NOMO-1 treated with dmso at 0.1 percent for 144 hours (cell line): ENCODE measurements at regions not wholly inside any gene's neighbourhood (a gene's known extent, or its start where the extent isn't known, plus 50 kb on each side); places are given as distances from the start of the nearest gene placed in this dataset.

ENCODE experiments used
- DNase-seq: peaks from one replicate; lab custom pipeline; 2025; ENCODE audit not compliant: unreplicated experiment; lab: John Stamatoyannopoulos, UW

DNA sequence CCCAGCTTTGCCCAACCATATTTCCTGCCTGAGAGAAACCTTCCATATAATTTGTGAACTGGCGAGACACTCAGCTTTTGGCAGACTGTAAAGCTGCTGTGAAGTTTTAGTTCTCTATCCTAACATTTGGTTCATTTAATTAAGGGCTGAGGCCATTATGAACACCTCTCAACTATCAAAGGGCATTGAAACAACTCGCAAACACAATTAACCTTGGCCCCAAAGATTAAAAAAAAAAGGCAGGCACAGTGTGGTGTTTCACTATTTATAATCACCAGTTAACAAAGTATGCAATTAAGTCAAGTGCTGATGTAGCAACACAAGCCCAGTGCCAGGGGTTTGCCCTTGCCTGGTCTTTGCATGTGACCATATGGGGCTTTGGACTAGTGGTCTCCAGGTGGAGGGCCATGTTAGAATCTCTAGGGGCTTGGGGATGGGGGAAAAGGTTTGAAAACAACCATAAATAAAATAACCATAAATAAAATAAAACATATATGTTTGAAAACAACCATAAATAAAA, 297.6 kb upstream of the SKOR2 start:
- DNase-seq: no peak

DNA sequence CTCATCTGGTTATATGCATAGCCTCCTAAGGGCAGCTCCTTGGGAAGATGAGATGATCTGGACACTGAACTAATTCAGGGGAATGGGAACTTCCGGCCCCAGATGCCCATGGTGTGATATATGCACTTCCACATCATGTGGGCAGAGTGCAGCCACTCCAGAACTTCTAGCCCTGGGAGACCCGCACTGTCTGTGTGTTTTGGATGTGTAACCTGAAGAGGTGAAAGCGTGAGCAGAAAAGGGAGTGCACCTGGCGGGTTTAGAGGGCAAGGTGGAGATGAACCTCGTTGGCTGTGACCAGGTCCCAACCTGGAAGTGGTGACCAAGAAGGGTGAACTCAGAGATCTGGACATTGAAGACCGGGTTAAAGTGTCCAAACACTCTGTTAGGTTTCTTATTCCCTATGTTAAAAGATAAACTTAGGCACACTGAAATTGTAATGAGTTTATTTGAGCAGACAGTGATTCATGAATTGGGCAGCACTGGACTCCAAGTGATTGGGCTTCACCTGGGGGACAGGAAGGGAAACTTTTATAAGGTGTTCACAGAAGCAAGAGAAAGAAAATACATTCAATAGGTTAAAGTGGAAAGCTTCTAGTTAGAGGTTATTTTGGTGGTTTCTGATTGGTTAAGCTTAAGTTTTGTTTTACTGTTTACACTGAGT, 296.2 kb upstream of the SKOR2 start:
- no peak for DNase-seq

DNA sequence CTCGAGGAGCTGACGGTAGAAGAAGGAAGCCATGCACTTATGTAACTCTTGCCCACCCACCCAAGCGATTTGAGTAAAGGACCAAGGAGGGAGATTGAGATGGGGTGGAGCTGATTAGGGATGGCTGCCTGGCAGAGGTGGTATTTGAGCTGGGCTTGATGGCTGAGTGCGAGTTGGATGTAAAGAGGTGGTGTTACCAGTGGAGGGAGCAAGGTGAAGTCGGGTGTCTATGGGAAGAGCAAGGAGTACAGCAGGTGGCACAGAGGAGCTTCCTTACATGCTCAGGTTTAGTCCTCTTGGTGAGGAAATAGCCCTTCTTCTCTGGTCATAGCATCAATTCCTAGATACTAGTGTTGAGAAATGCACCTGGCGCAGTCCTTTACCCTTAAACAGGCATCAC, 294.2 kb upstream of the SKOR2 start:
- DNase-seq: no peak

- no peak for DNase-seq
Measured at GRCh38 chr18:47543080-47543479, 291.6 kb upstream of the SKOR2 start.

- no peak for DNase-seq
Measured at GRCh38 chr18:47542551-47542950, 291.1 kb upstream of the SKOR2 start.

DNA sequence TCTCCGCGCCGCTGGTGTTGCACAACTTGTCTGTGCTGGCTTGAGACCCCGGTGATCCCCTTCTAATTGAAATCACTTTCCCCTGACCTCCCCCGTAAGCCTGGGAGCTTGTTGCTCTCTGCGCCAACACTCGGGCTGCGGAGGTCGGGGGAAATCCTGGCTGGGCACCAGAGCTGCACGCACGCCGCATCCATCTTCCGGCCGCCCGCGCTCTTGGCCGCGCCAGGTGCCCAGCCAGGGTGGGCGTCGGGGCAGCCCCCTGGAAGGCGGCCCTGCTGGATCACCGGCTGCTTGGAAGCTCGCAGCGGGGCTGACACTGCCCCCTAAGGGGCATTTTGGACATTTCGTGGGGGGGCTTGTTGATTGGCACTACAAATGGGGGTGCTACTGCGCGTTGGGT, 280.3 kb upstream of the SKOR2 start:
- DNase-seq: no peak

DNA sequence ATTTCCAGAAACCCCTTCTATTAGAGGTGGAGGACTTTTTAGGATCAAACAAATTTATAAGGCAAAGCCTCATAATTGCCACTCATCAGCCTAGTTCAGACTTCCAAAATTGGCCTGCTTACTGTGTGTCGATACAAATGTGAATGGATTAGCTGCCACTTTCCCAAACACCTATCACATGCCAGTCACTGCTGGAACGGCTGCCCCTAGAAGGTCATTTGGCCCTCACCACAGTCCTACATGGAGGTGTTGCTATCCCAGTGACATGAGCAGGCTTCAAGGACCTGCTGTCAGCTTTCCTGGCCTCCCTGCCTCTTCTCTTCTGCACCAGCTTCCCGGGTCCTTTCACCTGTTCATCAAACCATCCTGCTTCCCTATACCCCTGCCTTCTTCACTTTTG, 279.2 kb upstream of the SKOR2 start:
- DNase-seq: no peak

DNA sequence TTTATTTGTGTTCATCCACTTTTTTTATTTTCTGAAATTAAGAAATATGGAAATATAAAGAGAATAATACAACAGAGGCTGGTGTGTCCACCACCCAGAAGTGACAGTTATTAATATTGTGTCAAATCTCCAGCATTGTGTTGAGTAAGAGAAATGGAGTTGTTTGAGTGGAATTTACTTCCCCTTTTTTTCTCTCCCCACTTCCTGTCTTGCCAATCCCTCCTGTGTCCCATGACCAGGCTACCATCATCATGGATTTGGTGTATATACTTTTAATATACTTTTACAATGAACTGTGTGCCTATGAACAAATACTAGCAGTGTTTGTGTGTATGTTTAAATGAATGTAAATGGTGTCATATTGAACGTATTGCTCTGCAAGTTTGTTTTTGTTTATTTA, 276.9 kb upstream of the SKOR2 start:
- no peak for DNase-seq

DNA sequence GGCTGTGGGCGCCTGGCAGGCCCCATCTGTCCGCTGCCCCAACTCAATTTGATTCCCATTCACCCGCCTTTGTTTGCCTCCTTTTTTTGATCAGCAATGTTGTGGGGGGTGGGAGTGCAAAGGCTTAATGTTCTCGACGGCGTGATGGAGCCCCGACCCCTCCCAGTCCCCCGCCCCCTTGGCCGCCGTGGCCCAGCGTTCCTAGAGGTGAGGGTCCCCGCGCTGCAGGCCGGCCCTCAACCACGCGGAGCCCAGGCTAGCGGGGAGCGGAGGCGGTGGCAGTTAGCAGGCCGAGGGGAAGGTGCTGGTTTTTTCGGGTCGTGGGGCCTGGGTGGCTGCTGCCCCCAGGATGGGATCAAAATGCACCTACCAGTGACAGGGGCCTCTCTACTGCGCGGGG, 274.7 kb upstream of the SKOR2 start:
- no peak for DNase-seq

- no peak for DNase-seq
Measured at GRCh38 chr18:47522359-47522758, 270.9 kb upstream of the SKOR2 start.

- no peak for DNase-seq
Measured at GRCh38 chr18:47520263-47520662, 268.8 kb upstream of the SKOR2 start.

DNA sequence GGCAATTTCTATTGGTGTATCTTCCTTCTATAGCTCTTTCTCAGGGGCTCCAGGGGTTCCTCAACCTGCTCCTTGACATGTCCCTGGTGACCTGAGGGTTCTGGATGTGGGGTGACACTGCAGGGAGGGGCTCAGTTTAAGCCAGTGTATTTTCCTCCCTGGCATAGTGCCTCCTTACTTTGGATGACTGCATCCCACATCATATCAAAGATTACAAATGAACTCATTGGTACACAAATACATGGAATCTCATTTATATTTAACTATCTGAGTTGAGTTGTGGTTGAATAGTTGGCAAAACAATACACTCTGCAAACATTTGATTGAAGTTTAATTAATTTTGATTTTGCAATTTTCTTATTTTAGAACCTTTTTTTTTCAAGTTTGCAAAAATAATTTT, 268.2 kb upstream of the SKOR2 start:
- no peak for DNase-seq

- no peak for DNase-seq
Measured at GRCh38 chr18:47519277-47519676, 267.8 kb upstream of the SKOR2 start.

DNA sequence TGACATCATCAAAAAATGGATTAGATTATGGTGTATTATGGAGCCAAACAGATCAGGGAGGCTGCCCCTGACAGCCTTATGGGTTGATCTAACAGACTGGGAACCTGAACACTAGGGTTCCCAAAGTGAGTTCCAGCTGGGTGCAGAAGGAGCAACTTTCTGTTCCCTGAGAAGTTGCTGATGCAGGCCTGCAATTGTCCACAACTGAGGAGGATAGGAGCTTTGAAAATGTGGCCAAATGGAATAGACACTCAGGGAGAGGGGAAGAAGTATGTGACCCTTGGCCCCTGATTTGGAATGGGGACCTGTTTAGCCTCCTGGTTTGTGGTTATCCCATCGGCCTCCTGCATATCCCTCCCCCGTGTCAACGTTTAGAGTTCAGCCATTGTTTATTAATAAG, 262.2 kb upstream of the SKOR2 start:
- no peak for DNase-seq

DNA sequence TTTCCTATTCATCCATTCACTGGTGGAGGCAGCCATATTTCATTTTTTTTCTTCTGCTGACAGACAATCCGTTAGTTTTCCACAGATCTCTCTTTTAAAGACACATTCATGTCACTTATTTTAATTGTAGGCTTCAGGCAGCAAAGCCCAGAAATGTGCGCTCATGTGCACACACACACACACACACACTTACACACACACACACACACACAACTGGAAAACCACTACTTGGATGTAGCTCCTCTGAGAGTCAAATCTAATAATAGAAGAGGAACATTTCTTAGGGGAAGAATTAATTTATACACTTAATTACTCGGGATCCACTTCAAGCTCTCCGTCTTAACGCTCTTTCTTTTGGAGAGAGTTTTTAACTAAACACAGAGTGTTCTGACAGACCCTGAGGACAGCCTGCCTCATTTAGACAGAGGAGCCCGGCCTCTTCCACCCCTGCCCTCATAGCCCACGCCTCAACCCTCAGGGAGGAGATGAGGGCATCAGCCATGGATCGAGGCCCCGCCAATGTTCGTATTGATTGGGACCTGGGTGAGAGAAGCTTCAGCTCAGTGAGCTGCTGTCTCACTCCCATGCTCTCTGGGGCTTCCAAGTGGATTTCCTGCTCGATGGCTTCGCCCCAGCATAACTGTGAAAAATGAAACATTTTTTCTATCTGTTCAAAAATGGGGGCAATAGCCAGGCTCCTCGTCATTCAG, 261.4 kb upstream of the SKOR2 start:
- DNase-seq: no peak

- no peak for DNase-seq
Measured at GRCh38 chr18:47512056-47512455, 260.6 kb upstream of the SKOR2 start.

DNA sequence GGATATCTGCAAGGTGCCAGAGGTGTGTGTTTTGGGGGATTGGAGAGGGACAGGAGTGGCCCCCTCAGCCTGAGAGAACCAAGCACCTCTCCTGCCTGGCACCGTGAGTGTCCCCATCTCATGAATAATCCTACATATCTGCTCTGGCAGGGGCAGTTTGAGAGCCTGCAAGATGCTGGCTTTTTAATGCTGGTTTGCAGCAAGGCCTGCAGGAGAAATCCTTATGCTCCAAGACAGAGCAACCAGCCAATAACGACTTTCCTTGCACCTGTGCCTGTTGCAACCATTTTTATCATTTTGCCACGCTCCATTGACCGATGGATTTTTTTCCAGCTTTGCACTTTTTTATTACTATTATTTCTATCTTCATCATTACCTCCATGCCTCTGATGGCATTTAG, 259.4 kb upstream of the SKOR2 start:
- DNase-seq: no peak

- no peak for DNase-seq
Measured at GRCh38 chr18:47507651-47508050, 256.2 kb upstream of the SKOR2 start.

DNA sequence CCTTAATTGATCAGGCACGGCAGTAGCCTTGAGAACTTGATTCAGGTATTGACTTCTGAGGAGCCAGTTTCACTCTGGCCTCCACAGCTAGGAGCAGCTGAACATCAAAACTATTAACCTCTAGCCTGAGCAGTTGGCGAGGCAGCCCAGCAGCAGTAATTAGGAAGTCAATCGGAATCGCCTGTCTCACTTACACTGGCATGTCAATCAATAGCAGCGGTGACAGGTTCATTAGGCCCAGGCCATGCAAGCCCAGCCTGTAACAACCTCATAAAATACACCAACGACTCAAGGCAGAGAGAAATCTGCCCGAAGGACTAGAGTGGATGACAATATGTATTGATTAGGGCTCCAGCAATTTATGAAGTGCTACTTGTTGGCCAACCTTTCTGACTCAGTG, 255.4 kb upstream of the SKOR2 start:
- DNase-seq: no peak

DNA sequence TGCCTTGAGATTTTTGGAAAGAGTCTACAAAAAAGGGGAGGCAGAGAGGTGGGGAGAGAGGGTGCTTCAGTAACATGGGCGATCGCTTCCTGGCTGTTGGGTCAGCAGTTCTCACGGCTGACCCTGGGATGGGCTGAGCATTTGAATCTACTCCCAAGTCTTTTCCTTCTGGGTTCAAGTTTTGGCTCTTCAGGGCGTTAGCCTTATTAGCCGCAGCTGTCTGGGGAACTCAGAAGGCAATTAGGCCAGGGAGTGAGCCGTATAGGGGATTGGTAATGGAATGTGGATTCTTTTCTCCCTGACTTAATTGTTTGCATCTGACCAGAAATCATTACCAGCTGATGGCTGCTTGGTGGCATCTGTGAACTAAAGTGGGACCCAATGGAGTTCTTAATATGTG, 250.5 kb upstream of the SKOR2 start:
- no peak for DNase-seq

DNA sequence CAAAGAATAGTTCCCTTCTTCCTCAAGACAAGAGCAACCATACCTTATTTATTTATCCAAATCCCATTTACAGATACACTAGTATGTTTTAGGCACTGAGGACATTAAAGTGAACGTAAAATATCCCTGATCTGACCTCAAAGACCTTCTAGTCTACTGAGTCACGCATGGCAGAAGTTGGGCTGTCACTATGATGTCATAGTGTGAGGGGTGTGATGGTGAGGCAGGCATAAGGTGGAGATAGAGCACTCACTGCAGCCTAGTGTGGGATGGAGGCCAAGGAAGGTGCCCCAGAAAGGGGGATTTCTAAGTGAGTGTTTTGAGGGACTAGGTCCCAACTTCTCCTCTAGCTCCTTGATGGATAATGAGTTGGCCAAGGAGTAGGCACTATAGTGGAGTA, 249.5 kb upstream of the SKOR2 start:
- no peak for DNase-seq

DNA sequence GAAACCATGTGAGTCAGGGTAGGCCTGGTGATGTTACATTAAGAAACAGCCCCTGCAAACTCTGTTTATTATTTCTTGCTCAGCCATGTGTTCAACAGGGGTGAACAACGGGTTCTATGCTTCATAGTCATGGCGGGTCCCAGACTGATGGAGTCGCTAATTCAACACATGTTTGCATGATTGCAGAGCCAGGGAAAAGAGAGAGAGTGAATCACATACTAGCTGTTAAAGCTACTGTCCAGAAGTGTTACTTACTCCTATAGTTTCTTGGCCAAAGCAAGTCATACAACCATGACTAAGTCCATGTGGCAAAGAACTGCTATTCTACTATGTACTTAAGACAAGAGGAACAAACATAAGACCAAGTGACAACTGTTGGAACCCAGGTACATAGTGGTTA, 241.2 kb upstream of the SKOR2 start:
- no peak for DNase-seq

DNA sequence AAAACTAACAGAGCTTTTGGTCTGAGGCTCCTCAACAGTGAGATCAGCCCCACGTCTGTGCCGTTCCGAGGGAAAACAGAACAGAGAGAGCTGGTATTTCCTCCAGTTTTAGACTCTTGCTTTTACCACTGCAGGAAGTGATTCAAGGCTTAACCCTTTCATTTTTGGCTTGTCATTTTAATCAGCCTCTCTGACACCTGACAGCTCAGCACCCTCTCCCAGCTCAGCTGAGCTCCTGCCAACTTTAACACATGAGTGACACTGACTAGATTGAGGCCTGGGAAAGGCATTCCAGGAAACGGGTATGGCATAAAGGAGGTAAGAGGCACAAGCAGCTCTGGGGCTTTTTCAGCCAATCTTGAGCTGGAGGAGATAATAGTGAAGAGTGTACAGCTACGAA, 239.4 kb upstream of the SKOR2 start:
- no peak for DNase-seq
